ENCODE measurements at regions not wholly inside any gene's neighbourhood (a gene's known extent, or its start where the extent isn't known, plus 50 kb on each side); places are given as distances from the start of the nearest gene placed in this dataset.

DNA sequence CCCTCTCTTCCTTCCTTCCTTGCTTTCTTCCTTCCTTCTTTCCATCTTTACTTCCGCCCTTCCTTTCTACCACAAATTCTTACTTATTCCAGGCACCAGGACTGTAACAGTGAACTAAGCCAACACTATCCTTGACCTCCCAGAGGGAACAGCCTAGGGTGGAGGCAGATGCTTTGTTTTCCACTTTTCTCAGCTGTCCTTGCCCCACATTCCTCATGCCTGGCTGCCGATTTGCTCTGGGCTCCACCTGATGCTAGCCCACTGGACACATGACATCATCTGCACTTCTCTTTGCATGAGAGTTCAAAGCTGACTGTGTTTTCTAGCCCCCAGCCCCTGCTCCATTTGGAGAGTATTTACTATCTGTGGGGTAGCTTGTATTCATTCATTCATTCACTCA, 283.0 kb downstream of the MAF start:
- no peaks in the 10 kb centered on the region for H3K79me2 ChIP-seq (ENCODE audit: control insufficient read depth in 1 of 2, insufficient read depth in 2 of 2, low read length in 2 of 2)
- H3K27ac ChIP-seq (ENCODE audit: low read depth, low read length): no peak overlapping the region
- H2BK12ac ChIP-seq (ENCODE audit: low read depth, low read length): peak overlapping the region; percentile 1; the same call in 1 of the 2 replicates
- peak overlapping the region; percentile 13; the same call in 1 of the 2 replicates for H3K18ac ChIP-seq (ENCODE audit: extremely low read depth, low read length)
- no peaks in the 10 kb centered on the region for H3K36me3 ChIP-seq (ENCODE audit: control insufficient read depth in 2 of 4, insufficient read depth in 4 of 4, low read length in 3 of 4)
- H3K4me1 ChIP-seq (replicated peaks in 1 of 4; ENCODE audit: control insufficient read depth in 3 of 4, insufficient read depth in 4 of 4, low read length in 3 of 4): peaks cover 5 to 16% (median 10%) of the 10 kb centered on the region in 4 experiments; a peak in 6 of 7 replicates
- no peaks in the 10 kb centered on the region for H3K79me1 ChIP-seq (ENCODE audit: low read depth, low read length)
- peak overlapping the region; percentile 83 for H4K91ac ChIP-seq (replicated peaks; ENCODE audit: insufficient read length, low read length)
- TF ChIP-seq TAF1 (IDR thresholded peaks at IDR 0.05; ENCODE audit: low read depth, low read length) (no peak), TEAD4 (IDR thresholded peaks at IDR 0.05; ENCODE audit: low read depth, low read length) (peak; percentile 48; the same call in 1 of the 2 replicates), RNF2 (IDR thresholded peaks at IDR 0.05; ENCODE audit: borderline replicate concordance, low read depth, low read length, missing control alignments, poor library complexity, severe bottlenecking) (no peak)
- TF ChIP-seq, protein P1, sequence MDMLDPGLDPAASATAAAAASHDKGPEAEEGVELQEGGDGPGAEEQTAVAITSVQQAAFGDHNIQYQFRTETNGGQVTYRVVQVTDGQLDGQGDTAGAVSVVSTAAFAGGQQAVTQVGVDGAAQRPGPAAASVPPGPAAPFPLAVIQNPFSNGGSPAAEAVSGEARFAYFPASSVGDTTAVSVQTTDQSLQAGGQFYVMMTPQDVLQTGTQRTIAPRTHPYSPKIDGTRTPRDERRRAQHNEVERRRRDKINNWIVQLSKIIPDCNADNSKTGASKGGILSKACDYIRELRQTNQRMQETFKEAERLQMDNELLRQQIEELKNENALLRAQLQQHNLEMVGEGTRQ (IDR thresholded peaks at IDR 0.05; ENCODE audit: low read length): peak; percentile 36; the same call in 1 of the 2 replicates
- ChIA-PET CTCF (ENCODE audit: partially characterized antibody) (interaction anchor here (1.2 kb wide), 1 partner anchor 17 kb away, joined by 4 read pairs; no protein-coding TSS in a partner anchor), POLR2A (ENCODE audit: partially characterized antibody) (no interaction called here)
- peak overlapping the region; percentile 17 for H2BK20ac ChIP-seq (ENCODE audit: low read length)
- H3K14ac ChIP-seq (ENCODE audit: insufficient read length): no peak overlapping the region
- no peaks in the 10 kb centered on the region for H3K27me3 ChIP-seq (replicated peaks in 1 of 4; ENCODE audit: control insufficient read depth in 3 of 4, extremely low read depth in 1 of 4, insufficient read depth in 3 of 4, low read length in 3 of 4)
- H3K9ac ChIP-seq (replicated peaks in 1 of 4; ENCODE audit: extremely low read depth in 1 of 4, low read depth in 3 of 4, low read length in 3 of 4): no peak overlapping the region
- H2BK15ac ChIP-seq (ENCODE audit: low read length): no peak overlapping the region
- H3K56ac ChIP-seq (replicated peaks; ENCODE audit: insufficient read length, low read depth, low read length): no peak overlapping the region
- H4K5ac ChIP-seq (ENCODE audit: insufficient read length, low read depth, low read length): no peak overlapping the region
- H3K4me3 ChIP-seq (ENCODE audit: extremely low read depth in 1 of 4, insufficient read depth in 2 of 4, low read depth in 3 of 4, low read length in 4 of 4): 0 out of 8 replicates have a peak overlapping the region, but pooled peaks of 1 of the 4 experiments have one; percentile 7
- no peaks in the 10 kb centered on the region for H4K20me1 ChIP-seq (replicated peaks in 1 of 2; ENCODE audit: control insufficient read depth in 1 of 2, insufficient read depth in 2 of 2, low read length in 2 of 2)
- no peak overlapping the region for H3K23ac ChIP-seq (ENCODE audit: insufficient read length)
- peak overlapping the region; percentile 13 for H3K4ac ChIP-seq (replicated peaks; ENCODE audit: insufficient read length, low read depth, low read length)
- peak overlapping the region; percentile 10 to 21; a peak in 2 of 4 replicates for H3K4me2 ChIP-seq (ENCODE audit: insufficient read depth in 1 of 2, low read depth in 2 of 2, low read length in 2 of 2)
- H2BK5ac ChIP-seq (ENCODE audit: low read depth, low read length): no peak overlapping the region
- no peaks in the 10 kb centered on the region for H3K9me3 ChIP-seq (ENCODE audit: insufficient read depth in 2 of 2, low read depth in 1 of 2, low read length in 1 of 2)
- no peak for FAIRE-seq
- H3K23me2 ChIP-seq (ENCODE audit: low read depth, low read length): no peaks in the 10 kb centered on the region; the same call in 1 of the 2 replicates
- peak overlapping the region; percentile 35 for H2BK120ac ChIP-seq (replicated peaks; ENCODE audit: low read depth, low read length)
- WGBS, 2 experiments (ENCODE audit: extremely low coverage in 1 of 2, insufficient coverage in 1 of 2, insufficient read length in 1 of 2, insufficient replicate concordance in 2 of 2, low coverage in 1 of 2, low lambda C conversion rate in 2 of 2, missing lambda C conversion rate in 1 of 2): 63 to 100% methylated on average over 1 to 2 of the region's 2 CpGs
- no peak overlapping the region for H4K8ac ChIP-seq (ENCODE audit: extremely low read depth, insufficient read depth, low read length)
- H2AFZ ChIP-seq (ENCODE audit: low read length): no peak overlapping the region
- H2AK5ac ChIP-seq (ENCODE audit: low read depth, low read length): no peak overlapping the region
- no peak for DNase-seq (ENCODE audit: low read depth in 1 of 2, low spot score in 2 of 2)

Measured in H1 (cell line).